HS-5 (cell line): ENCODE measurements at regions not wholly inside any gene's neighbourhood (a gene's known extent, or its start where the extent isn't known, plus 50 kb on each side); places are given as distances from the start of the nearest gene placed in this dataset.

ENCODE experiments used
- DNase-seq: peaks from one replicate; pipeline ENCODE4 v3.0.0-alpha.2; 2012; ENCODE audit warnings: low read depth

GRCh38 chr9:2919347-2919746, 75.5 kb upstream of the PUM3 start:
- peak; percentile 24 for DNase-seq

GRCh38 chr9:2916382-2916985, 72.6 kb upstream of the PUM3 start:
- no peak for DNase-seq

GRCh38 chr9:2913026-2913425, 69.1 kb upstream of the PUM3 start:
- no peak for DNase-seq

- no peak for DNase-seq
Observed at GRCh38 chr9:2907411-2907810, 63.5 kb upstream of the PUM3 start.

GRCh38 chr9:2904242-2904930, 60.5 kb upstream of the PUM3 start:
- no peak for DNase-seq
